NCI-H2107 treated with DMSO at 0.1 percent for 48 hours (cell line): ENCODE measurements at regions not wholly inside any gene's neighbourhood (a gene's known extent, or its start where the extent isn't known, plus 50 kb on each side); places are given as distances from the start of the nearest gene placed in this dataset.
A peak's percentile ranks its signal among the peaks of the same experiment; 100 is the strongest.
"Not testable (repeated sequence)": the region's sequence is repeated elsewhere in the genome, so short reads cannot be mapped to it uniquely, and the experiment has no call there.

ENCODE experiments used
- DNase-seq: peaks from one replicate; lab custom pipeline; 2025; ENCODE audit not compliant: unreplicated experiment; lab: John Stamatoyannopoulos, UW

- DNase-seq: no peak
Observed at GRCh38 chr11:22041039-22041438, 151.8 kb upstream of the ANO5 start.

GRCh38 chr11:22042081-22042480 is 150.8 kb upstream of the ANO5 start:
- DNase-seq: no peak

DNA sequence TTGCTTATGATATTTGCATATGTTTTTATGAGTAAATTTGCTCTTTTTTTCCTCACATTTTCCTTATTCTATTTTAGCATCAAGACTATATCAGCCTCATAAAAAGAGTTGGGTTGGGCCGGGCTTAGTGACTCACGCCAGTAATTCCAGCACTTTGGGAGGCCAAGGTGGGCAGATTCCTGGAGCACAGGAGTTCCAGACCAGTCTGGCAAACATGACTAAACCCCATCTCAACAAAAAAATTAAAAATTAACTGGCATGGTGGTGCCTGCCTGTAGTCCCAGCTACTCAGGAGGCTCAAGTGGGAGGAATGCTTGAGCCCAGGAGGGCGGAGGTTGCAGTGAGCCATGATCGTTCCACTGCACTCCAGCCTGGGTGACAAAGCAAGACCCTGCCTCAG is 148.8 kb upstream of the ANO5 start:
- no peak for DNase-seq

GRCh38 chr11:22049276-22049675 is 143.6 kb upstream of the ANO5 start:
- DNase-seq: no peak

- DNase-seq: no peak
Observed at GRCh38 chr11:22065472-22065871, 127.4 kb upstream of the ANO5 start.

GRCh38 chr11:22069844-22070243 is 123.0 kb upstream of the ANO5 start:
- no peak for DNase-seq

DNA sequence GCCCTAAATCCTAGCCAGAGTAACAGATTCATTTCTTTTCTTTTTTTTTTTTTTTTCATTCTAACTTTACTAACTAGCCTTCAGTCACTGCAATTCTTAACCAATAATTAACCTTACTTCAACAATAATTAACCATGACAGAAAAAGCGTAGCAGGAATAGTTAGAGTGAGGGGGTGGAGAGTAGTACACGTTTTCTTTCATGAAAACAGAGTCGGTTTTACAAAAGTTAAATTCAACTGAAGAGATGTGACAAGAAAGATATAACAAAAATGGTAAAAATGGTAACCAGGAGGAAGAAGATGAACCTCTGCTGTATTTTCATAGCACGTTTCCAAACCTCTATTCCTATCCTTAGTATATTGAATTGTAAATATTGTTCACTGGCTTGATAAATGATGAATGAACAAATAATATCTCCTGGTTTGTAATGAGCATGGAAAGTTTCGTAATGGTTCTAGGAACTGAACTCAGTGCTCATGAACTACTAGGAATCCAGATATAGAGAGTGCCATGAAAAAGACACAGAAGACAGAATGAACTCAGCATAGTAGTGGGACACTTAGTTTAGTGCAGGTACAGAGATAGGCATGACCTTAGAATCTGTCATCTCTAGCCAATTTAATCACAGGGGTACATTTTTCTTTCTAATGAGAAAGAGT is 116.5 kb upstream of the ANO5 start:
- no peak for DNase-seq

- no peak for DNase-seq
Observed at GRCh38 chr11:22078063-22078462, 114.8 kb upstream of the ANO5 start.

- DNase-seq: no peak
Observed at GRCh38 chr11:22079133-22079872, 113.6 kb upstream of the ANO5 start.

DNA sequence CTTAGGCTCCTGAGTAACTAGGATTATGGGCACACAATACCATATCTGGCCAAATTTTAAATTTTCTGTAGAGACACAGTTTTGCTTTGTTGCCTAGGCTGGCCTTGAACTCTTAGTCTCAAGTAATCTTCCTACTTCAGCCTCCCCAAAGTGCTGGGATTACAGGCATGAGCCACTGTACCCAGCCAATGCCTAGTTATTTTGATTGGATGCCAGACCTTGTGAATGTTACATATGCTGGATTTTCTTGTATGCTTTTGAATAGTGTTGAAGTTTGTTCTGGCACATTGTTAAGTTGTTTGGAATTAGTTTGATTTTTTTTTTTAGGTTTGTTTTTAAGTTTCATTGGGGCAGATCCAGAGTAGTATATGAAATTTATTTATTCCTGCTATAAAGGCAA is 110.7 kb upstream of the ANO5 start:
- no peak for DNase-seq

GRCh38 chr11:22082788-22083187 is 110.1 kb upstream of the ANO5 start:
- DNase-seq: no peak

- no peak for DNase-seq
Observed at GRCh38 chr11:22084056-22084455, 108.8 kb upstream of the ANO5 start.

DNA sequence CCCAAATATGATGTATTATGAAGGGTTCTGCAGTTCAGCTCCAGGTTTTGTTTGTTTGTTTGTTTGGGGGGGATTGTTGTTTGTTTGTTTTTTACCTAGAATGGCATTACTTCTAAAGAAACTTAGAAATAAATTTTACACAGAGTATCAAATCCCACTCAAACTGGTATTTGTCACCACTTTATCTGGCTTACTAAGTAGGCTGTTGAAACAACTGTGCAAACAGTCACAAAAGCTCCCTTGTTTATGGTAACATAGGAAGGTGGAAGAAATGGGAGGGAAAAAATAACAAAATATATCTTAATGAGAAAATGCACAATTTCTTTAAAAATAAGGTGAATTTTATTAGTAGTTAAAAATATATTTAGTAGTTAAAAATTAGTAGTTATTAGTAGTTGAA is 108.3 kb upstream of the ANO5 start:
- no peak for DNase-seq

DNA sequence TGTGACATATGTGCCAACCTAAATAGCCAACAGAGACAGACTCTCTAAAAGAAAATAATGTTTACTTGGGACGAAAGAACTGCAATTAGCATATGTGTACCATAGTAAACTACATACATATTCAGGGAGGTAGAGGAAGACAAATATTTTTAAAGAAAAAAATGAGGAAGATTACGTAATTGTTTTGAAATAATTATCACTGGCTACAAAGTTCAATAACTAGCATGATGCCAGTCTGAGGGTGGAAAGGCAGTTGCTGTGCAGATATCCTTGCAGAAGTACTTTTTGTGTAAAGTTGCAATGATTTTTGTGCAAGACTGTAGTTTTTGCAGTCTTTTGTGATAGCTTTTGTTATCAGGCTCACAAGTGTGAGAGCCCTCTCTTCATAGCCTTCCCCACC is 103.3 kb upstream of the ANO5 start:
- no peak for DNase-seq

DNA sequence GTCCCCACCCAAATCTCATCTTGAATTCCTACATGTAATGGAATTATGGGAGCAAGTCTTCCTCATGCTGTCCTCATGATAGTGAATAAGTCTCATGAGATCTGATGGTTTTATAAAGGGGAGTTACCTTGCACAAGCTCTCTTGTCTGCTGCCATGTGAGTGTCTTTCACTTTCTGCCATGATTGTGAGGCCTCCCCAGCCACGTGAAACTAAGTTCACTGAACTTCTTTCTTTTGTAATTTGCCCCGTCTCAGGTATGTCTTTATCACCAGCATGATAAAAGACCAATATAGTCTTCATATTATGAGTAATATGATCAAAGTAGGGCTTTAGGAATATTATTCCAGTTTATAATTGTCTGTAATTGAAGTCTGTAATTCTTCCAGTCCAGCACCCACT is 86.3 kb upstream of the ANO5 start:
- no peak for DNase-seq

- DNase-seq: no peak
Observed at GRCh38 chr11:22115470-22116029, 77.3 kb upstream of the ANO5 start.

DNA sequence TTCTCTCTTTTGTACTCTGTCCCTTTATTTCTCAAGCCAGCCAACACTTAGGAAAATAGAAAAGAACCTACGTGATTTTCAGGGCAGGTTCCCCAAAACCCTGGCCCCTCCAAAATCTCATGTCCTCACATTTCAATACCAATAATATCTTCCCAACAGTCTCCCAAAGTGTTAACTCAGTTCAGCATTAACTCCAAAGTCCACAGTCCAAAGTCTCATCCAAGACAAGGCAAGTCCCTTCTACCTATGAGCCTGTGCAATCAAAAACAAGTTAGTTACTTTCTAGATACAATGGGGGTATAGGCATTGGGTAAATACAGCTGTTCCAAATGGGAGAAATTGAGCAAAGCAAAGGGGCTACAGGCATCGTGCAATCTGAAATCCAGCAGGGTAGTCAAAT is 64.9 kb upstream of the ANO5 start:
- DNase-seq: not testable (repeated sequence)

- DNase-seq: peak; percentile 73
Observed at GRCh38 chr11:22130462-22131053, 62.3 kb upstream of the ANO5 start.

- no peak for DNase-seq
Observed at GRCh38 chr11:22133776-22134175, 59.1 kb upstream of the ANO5 start.

DNA sequence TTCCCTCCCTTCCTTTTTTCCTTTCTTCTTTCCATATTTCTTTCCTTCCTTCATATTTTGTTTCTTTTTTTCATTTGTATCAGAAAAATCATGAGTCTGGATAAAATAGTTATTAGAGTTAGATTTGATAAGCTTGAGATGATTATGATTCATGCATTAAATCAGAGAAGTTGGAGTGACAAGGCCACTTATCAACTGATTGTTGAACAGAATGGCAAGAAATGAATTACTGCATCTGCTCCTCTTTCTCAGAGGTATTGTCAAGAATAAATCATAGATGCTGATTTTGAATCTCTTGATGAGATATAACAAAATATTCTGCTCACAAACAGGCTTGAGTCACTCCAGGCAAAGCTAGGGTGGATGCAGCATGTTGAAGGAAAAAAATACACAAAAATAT is 54.6 kb upstream of the ANO5 start:
- no peak for DNase-seq
